GM18508 (cell line): ENCODE measurements at regions not wholly inside any gene's neighbourhood (a gene's known extent, or its start where the extent isn't known, plus 50 kb on each side); places are given as distances from the start of the nearest gene placed in this dataset.

Experiments
- ATAC-seq: cut with Tn5 transposase; IDR thresholded peaks from one replicate; pipeline ENCODE4 v1.9.1; 2021; ENCODE audit warnings: moderate number of reproducible peaks; ENCODE audit not compliant: insufficient read depth, unreplicated experiment

GRCh38 chr21:27196651-27197050 is 229.8 kb upstream of the ADAMTS5 start:
- ATAC-seq, result no peak

- no peak for ATAC-seq
Measured at GRCh38 chr21:27192281-27192949, 225.5 kb upstream of the ADAMTS5 start.

GRCh38 chr21:27190601-27191000 is 223.7 kb upstream of the ADAMTS5 start:
- ATAC-seq, result no peak

GRCh38 chr21:27189870-27190269 is 223.0 kb upstream of the ADAMTS5 start:
- no peak for ATAC-seq

GRCh38 chr21:27173053-27173452 is 206.2 kb upstream of the ADAMTS5 start:
- no peak for ATAC-seq

- no peak for ATAC-seq
Measured at GRCh38 chr21:27171707-27172106, 204.8 kb upstream of the ADAMTS5 start.

GRCh38 chr21:27168084-27168483 is 201.2 kb upstream of the ADAMTS5 start:
- ATAC-seq, result no peak

GRCh38 chr21:27164208-27165177 is 197.6 kb upstream of the ADAMTS5 start:
- no peak for ATAC-seq

GRCh38 chr21:27158967-27159366 is 192.1 kb upstream of the ADAMTS5 start:
- ATAC-seq, result no peak

GRCh38 chr21:27157097-27157496 is 190.2 kb upstream of the ADAMTS5 start:
- no peak for ATAC-seq

- ATAC-seq, result no peak
Measured at GRCh38 chr21:27156666-27157065, 189.8 kb upstream of the ADAMTS5 start.

- no peak for ATAC-seq
Measured at GRCh38 chr21:27155130-27155500, 188.2 kb upstream of the ADAMTS5 start.

GRCh38 chr21:27154451-27155129 is 187.7 kb upstream of the ADAMTS5 start:
- ATAC-seq, result no peak

- ATAC-seq, result no peak
Measured at GRCh38 chr21:27152996-27153395, 186.1 kb upstream of the ADAMTS5 start.

GRCh38 chr21:27149034-27149433 is 182.1 kb upstream of the ADAMTS5 start:
- ATAC-seq, result no peak

GRCh38 chr21:27146268-27146667 is 179.4 kb upstream of the ADAMTS5 start:
- ATAC-seq, result no peak

- no peak for ATAC-seq
Measured at GRCh38 chr21:27145134-27145798, 178.4 kb upstream of the ADAMTS5 start.

GRCh38 chr21:27143476-27143875 is 176.6 kb upstream of the ADAMTS5 start:
- ATAC-seq, result no peak

- no peak for ATAC-seq
Measured at GRCh38 chr21:27139526-27139925, 172.6 kb upstream of the ADAMTS5 start.

GRCh38 chr21:27134516-27134915 is 167.6 kb upstream of the ADAMTS5 start:
- no peak for ATAC-seq
